Osteocyte (in vitro differentiated cells): ENCODE measurements at regions not wholly inside any gene's neighbourhood (a gene's known extent, or its start where the extent isn't known, plus 50 kb on each side); places are given as distances from the start of the nearest gene placed in this dataset.

ENCODE experiments used
- DNase-seq: peaks from one replicate; pipeline ENCODE4 v3.0.0; 2021; ENCODE audit warnings: mixed read lengths; ENCODE audit not compliant: unreplicated experiment; ENCODE audit errors: extremely low spot score
- H3K27ac Mint-ChIP-seq: one replicate; pipeline ENCODE4 v1.8.0; 2021; ENCODE audit warnings: mild to moderate bottlenecking, mixed read lengths; ENCODE audit not compliant: unreplicated experiment
- H3K27me3 Mint-ChIP-seq: one replicate; pipeline ENCODE4 v1.8.0; 2021; ENCODE audit warnings: mixed read lengths; ENCODE audit not compliant: unreplicated experiment
- H3K36me3 Mint-ChIP-seq: one replicate; pipeline ENCODE4 v1.8.0; 2021; ENCODE audit warnings: mixed read lengths; ENCODE audit not compliant: unreplicated experiment
- H3K4me1 Mint-ChIP-seq: one replicate; pipeline ENCODE4 v1.8.0; 2021; ENCODE audit warnings: mixed read lengths; ENCODE audit not compliant: unreplicated experiment
- H3K4me3 Mint-ChIP-seq: one replicate; pipeline ENCODE4 v1.8.0; 2021; ENCODE audit warnings: mild to moderate bottlenecking, moderate library complexity, mixed read lengths; ENCODE audit not compliant: unreplicated experiment
- H3K9me3 Mint-ChIP-seq: one replicate; pipeline ENCODE4 v1.8.0; 2021; ENCODE audit warnings: mixed read lengths; ENCODE audit not compliant: unreplicated experiment
- CTCF ChIP-seq: fragments of 200-600 bp; sonication (generic); IDR thresholded peaks from 2 replicates; pipeline ENCODE4 v1.5.0; 2021; ENCODE audit warnings: antibody characterized with exemption, mild to moderate bottlenecking, moderate library complexity

DNA sequence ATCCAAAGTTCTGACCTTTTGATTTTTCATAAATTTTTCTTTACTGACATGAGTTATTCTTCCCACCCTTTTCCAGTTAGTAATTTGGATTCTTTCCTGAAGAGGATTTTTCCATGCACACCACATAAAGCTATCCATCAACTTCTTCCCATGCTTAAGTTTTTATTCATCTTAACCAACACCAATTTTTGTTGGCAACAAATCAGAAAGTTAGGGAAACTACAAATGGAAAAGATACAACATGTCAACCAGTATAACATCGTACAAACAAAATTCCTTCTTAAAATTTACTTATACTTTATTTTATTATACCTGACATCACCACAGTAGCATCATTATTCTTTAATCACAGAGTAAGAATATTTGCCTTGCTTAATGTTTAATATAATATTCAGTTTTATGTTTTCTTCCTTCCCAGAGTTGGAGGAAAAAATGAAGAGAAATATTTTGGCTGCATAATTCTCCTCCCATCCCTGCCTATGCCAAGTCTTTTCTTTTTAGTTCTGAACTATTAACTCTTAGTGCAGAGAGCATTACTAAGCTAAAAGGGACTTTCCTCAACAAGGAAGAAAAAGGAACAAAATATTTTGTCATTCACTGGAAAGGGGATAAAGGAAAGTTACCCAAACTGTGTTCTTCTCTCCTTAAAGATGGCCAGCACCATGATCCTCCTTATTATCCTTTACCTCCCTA is 67.5 kb upstream of the MEOX2 start:
- Mint-ChIP-seq H3K9me3 (peaks cover 3% of the 10 kb centered on the region), H3K27me3 (no peaks in the 10 kb centered on the region), H3K27ac (peak overlapping the region; percentile 79), H3K36me3 (no peaks in the 10 kb centered on the region), H3K4me3 (peak overlapping the region; percentile 11), H3K4me1 (peaks cover 74% of the 10 kb centered on the region)
- no peak for TF ChIP-seq CTCF
- DNase-seq = no peak

- peaks cover 3% of the 10 kb centered on the region for H3K9me3 Mint-ChIP-seq
- H3K4me1 Mint-ChIP-seq = peaks cover 70% of the 10 kb centered on the region
- H3K27ac Mint-ChIP-seq = peak overlapping the region; percentile 83
- H3K27me3 Mint-ChIP-seq = no peaks in the 10 kb centered on the region
- H3K36me3 Mint-ChIP-seq = no peaks in the 10 kb centered on the region
- H3K4me3 Mint-ChIP-seq = no peak overlapping the region
- DNase-seq = no peak
- TF ChIP-seq CTCF = no peak
These were observed 65.9 kb upstream of the MEOX2 start for GRCh38 chr7:15752377-15752776.

- peak overlapping the region; percentile 80 for H3K27ac Mint-ChIP-seq
- TF ChIP-seq CTCF = no peak
- no peaks in the 10 kb centered on the region for H3K27me3 Mint-ChIP-seq
- no peak overlapping the region for H3K4me3 Mint-ChIP-seq
- DNase-seq = no peak
- peaks cover 61% of the 10 kb centered on the region for H3K4me1 Mint-ChIP-seq
- no peaks in the 10 kb centered on the region for H3K36me3 Mint-ChIP-seq
- peaks cover 3% of the 10 kb centered on the region for H3K9me3 Mint-ChIP-seq
These were observed 64.8 kb upstream of the MEOX2 start for GRCh38 chr7:15751191-15751701.

DNA sequence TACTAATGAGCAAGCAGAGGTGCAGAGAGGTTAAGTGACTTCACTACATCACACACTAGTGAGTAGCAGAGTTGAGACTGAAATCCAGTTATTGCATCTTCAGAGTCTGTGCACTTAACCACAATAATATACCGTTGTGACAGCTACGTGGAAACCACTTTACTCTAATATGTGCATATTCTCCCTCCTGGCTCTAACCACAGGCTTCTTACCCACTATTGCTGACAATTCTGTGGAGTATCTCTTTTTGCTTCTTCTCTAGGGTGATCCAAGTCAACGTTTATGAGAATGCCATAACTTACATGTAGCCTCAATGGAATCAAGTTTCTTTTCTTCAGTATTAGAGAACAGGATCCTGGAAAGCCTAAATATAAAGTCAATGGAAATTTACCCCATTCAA is 64.2 kb upstream of the MEOX2 start:
- Mint-ChIP-seq H3K4me1 (peaks cover 58% of the 10 kb centered on the region), H3K27me3 (no peaks in the 10 kb centered on the region), H3K4me3 (no peak overlapping the region), H3K27ac (peak overlapping the region; percentile 80), H3K36me3 (no peaks in the 10 kb centered on the region), H3K9me3 (peaks cover 3% of the 10 kb centered on the region)
- no peak for DNase-seq
- no peak for TF ChIP-seq CTCF

DNA sequence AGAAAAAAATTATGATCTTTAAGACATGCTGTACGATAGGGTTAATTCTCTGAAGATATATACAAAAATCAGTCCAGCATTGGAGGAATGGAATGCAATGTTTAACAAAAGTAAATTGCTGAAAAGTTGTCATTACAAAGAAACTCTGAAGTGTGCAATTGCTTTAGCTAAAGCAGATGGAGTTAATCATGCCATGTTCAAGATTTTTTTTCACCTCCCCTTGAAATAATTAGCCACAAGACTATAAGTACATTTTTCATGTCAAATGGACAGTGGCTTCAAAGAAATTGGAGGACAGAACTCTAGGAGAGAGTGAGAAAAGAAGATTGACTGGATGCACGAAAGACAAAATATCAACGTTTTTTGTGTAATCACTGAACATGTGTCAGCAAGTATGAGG is 63.1 kb upstream of the MEOX2 start:
- no peak overlapping the region for H3K27ac Mint-ChIP-seq
- no peaks in the 10 kb centered on the region for H3K27me3 Mint-ChIP-seq
- H3K36me3 Mint-ChIP-seq = no peaks in the 10 kb centered on the region
- H3K4me1 Mint-ChIP-seq = peaks cover 49% of the 10 kb centered on the region
- H3K4me3 Mint-ChIP-seq = no peak overlapping the region
- DNase-seq = no peak
- TF ChIP-seq CTCF = no peak
- peaks cover 3% of the 10 kb centered on the region for H3K9me3 Mint-ChIP-seq
